MM.1S (cell line): ENCODE measurements at regions not wholly inside any gene's neighbourhood (a gene's known extent, or its start where the extent isn't known, plus 50 kb on each side); places are given as distances from the start of the nearest gene placed in this dataset.

ENCODE experiments used
- CTCF ChIP-seq: fragments of 300-600 bp; sonication (generic); IDR thresholded peaks from 2 replicates; pipeline ENCODE4 v1.5.1; 2016; ENCODE audit warnings: antibody characterized with exemption, low read length, mixed read lengths
- EZH2 ChIP-seq: fragments of 300-600 bp; sonication (generic); optimal IDR thresholded peaks from 2 replicates; pipeline ENCODE3; 2017; ENCODE audit warnings: low read depth, mild to moderate bottlenecking, antibody characterized with exemption, low read length, mixed read lengths
- EZH2phosphoT487 ChIP-seq: fragments of 300-600 bp; sonication (generic); IDR thresholded peaks from 2 replicates; pipeline ENCODE4 v1.6.1; 2018; ENCODE audit warnings: antibody characterized with exemption, low read length

DNA sequence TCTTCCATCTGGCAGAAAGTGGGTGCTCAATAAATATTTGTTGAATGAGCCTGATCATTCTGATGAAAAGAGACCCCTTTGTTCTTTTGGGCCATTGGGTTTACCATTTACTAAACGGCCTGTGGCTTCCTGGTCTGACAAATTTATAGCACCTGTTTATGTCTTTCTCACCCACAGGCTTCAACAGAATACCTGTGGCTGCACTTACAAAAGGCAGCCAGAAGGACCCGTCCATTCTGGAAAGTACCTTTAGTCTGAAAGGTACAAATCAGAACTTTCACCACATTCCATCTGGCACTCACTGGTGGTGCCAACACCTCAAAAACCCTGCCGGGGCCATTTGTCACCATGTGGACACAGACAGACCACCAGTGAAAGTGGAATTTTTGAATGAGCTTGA lies 167.5 kb downstream of the ETAA1 start:
- TF ChIP-seq CTCF = no peak
- TF ChIP-seq EZH2 = no peak
- TF ChIP-seq EZH2phosphoT487 = no peak
